CD4-positive, alpha-beta T cell (primary cell): ENCODE measurements at regions not wholly inside any gene's neighbourhood (a gene's known extent, or its start where the extent isn't known, plus 50 kb on each side); places are given as distances from the start of the nearest gene placed in this dataset.

Source experiments
- ATAC-seq: fragments of 200-7000 bp; cut with Tn5 transposase; one replicate; pipeline ENCODE4 v1.10.0; 2022; ENCODE audit warnings: mild to moderate bottlenecking; ENCODE audit not compliant: poor library complexity
- CTCF ChIA-PET: fragments of 350-600 bp; sonication (Branson Sonifier 250); formaldehyde crosslinking; loops from one replicate; lab custom pipeline; 2021; ENCODE audit warnings: antibody characterized with exemption, inconsistent platforms; lab: Charles Lee
- POLR2A ChIA-PET: fragments of 350-600 bp; sonication (Branson Sonifier 250); formaldehyde crosslinking; loops from one replicate; lab custom pipeline; 2021; ENCODE audit warnings: antibody characterized with exemption, inconsistent platforms; lab: Charles Lee
- DNase-seq, 14 experiments: peaks; one replicate each; pipeline ENCODE4 v3.0.0-alpha.2; 2013 to 2020; ENCODE audit warnings: mixed read lengths in 2 of 14
- H3K27ac ChIP-seq, 2 donors: one replicate each; pipeline versions ENCODE4 v1.5.1 to v1.7.0; 2013; ENCODE audit warnings: low read length in 2 of 2, low read depth in 1 of 2, mild to moderate bottlenecking in 1 of 2
- H3K27me3 ChIP-seq, 2 experiments: 1 replicate in 1 of 2; 2 replicates in 1 of 2; pipeline versions ENCODE4 v1.6.1 to v1.7.0; 2013; ENCODE audit warnings: low read length in 2 of 2, control low read depth in 1 of 2, mild to moderate bottlenecking in 1 of 2, moderate library complexity in 1 of 2; ENCODE audit not compliant: insufficient read depth in 2 of 2, control insufficient read depth in 1 of 2
- H3K36me3 ChIP-seq: one replicate; pipeline ENCODE4 v1.6.1; 2013; ENCODE audit warnings: low read length, control low read depth; ENCODE audit not compliant: insufficient read depth
- H3K4me1 ChIP-seq: one replicate; pipeline ENCODE4 v1.6.1; 2013; ENCODE audit warnings: low read length, control low read depth; ENCODE audit not compliant: insufficient read depth
- H3K4me3 ChIP-seq: one replicate; pipeline ENCODE4 v1.5.1; 2013; ENCODE audit warnings: mild to moderate bottlenecking, low read length, moderate library complexity
- H3K9me3 ChIP-seq, 2 experiments: 1 replicate in 1 of 2; 2 replicates in 1 of 2; pipeline versions ENCODE4 v1.6.1 to v1.7.0; 2013; ENCODE audit warnings: low read length in 2 of 2, mild to moderate bottlenecking in 2 of 2, control low read depth in 1 of 2, moderate library complexity in 1 of 2; ENCODE audit not compliant: control insufficient read depth in 1 of 2, insufficient read depth in 1 of 2
- H3K27ac Mint-ChIP-seq: one replicate; pipeline ENCODE4 v1.8.0; 2020; ENCODE audit warnings: mixed read lengths
- H3K27me3 Mint-ChIP-seq: one replicate; pipeline ENCODE4 v1.8.0; 2021; ENCODE audit warnings: mixed read lengths
- H3K36me3 Mint-ChIP-seq: one replicate; pipeline ENCODE4 v1.8.0; 2021; ENCODE audit warnings: low read depth, mixed read lengths
- H3K4me1 Mint-ChIP-seq: one replicate; pipeline ENCODE4 v1.8.0; 2021; ENCODE audit warnings: low read depth, mixed read lengths
- H3K4me3 Mint-ChIP-seq: one replicate; pipeline ENCODE4 v1.8.0; 2020; ENCODE audit warnings: mild to moderate bottlenecking, mixed read lengths
- H3K9me3 Mint-ChIP-seq: one replicate; pipeline ENCODE4 v1.8.0; 2020; ENCODE audit warnings: mixed read lengths
- intact Hi-C, 2 experiments: fragments of 100-400 bp; cut with DNase I in 1 of 2; cut with micrococcal nuclease in 1 of 2; formaldehyde crosslinking; loops; one replicate each; pipeline versions ENCODE4 v1.15.1 to v1.9.0; 2023 to 2025; cut with DNase I, micrococcal nuclease
- TF ChIP-seq, protein P1 (sequence below): fragments of 200-600 bp; IDR thresholded peaks from one replicate; pipeline ENCODE4 v1.8.0; 2022; ENCODE audit warnings: antibody characterized with exemption, mild to moderate bottlenecking

DNA sequence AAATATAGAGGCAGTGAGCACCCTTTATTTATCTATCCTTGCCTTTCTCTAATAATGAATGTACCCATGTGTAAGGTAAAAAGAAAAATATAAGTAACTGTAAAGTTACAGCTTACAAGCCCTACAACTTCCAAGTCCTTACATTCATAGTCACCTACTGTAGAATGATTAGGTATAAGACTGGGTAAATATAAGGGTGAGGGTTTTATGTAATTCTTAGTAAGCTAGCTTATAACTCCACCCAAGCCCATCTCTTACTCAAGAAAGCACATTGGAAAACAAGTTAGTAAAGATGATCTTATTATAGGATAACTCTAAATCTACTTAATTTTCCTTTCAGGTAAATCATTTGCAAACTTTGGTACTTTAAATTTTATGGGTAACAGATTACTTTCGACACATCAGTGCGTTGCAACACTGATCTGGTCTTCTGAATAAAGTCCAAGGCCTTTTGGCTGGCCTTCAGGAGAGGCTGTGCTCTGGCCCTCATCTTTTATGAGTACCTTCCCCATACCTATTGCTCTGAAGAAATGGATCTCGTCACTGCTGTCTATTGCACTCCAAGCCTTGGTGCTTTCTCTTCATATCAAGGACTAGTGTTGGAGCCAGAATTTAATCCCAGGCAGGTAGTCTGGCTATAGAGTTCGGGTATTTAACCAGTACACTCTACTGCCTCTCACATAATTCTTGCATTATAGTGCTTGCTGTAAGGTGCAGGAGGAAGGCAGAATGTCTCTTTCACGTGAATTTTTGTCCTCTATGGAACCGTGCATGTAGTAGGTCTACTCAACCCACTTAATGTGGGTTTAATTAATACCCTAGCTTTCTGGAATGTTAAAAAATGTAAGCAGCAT, 443.6 kb upstream of the AR start:
- H3K4me1 Mint-ChIP-seq = no peaks in the 10 kb centered on the region
- no peaks in the 10 kb centered on the region for H3K27me3 Mint-ChIP-seq
- Histone ChIP-seq H3K4me1 (no peaks in the 10 kb centered on the region), H3K9me3 (no peaks in the 10 kb centered on the region), H3K27me3 (no peaks in the 10 kb centered on the region), H3K27ac (no peak overlapping the region), H3K36me3 (no peaks in the 10 kb centered on the region), H3K4me3 (no peak overlapping the region)
- DNase-seq (no peak), ATAC-seq (no peak)
- H3K27ac Mint-ChIP-seq = no peak overlapping the region
- ChIA-PET CTCF (no interaction called here), POLR2A (no interaction called here)
- H3K9me3 Mint-ChIP-seq = peaks cover 7% of the 10 kb centered on the region
- TF ChIP-seq, protein P1, sequence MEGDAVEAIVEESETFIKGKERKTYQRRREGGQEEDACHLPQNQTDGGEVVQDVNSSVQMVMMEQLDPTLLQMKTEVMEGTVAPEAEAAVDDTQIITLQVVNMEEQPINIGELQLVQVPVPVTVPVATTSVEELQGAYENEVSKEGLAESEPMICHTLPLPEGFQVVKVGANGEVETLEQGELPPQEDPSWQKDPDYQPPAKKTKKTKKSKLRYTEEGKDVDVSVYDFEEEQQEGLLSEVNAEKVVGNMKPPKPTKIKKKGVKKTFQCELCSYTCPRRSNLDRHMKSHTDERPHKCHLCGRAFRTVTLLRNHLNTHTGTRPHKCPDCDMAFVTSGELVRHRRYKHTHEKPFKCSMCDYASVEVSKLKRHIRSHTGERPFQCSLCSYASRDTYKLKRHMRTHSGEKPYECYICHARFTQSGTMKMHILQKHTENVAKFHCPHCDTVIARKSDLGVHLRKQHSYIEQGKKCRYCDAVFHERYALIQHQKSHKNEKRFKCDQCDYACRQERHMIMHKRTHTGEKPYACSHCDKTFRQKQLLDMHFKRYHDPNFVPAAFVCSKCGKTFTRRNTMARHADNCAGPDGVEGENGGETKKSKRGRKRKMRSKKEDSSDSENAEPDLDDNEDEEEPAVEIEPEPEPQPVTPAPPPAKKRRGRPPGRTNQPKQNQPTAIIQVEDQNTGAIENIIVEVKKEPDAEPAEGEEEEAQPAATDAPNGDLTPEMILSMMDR = no peak
- intact Hi-C loops = no loop called here
- H3K4me3 Mint-ChIP-seq = no peak overlapping the region
- H3K36me3 Mint-ChIP-seq = no peaks in the 10 kb centered on the region

GRCh38 chrX:67094061-67094460, 449.8 kb upstream of the AR start:
- TF ChIP-seq, protein P1 = no peak
- no peak overlapping the region for H3K4me3 Mint-ChIP-seq
- DNase-seq (no peak), ATAC-seq (no peak)
- Histone ChIP-seq H3K4me3 (no peak overlapping the region), H3K9me3 (peaks cover 0 to 1% of the 10 kb centered on the region in 2 experiments), H3K36me3 (no peaks in the 10 kb centered on the region), H3K27ac (no peak overlapping the region), H3K4me1 (no peaks in the 10 kb centered on the region), H3K27me3 (no peaks in the 10 kb centered on the region)
- H3K27me3 Mint-ChIP-seq = no peaks in the 10 kb centered on the region
- no peak overlapping the region for H3K27ac Mint-ChIP-seq
- H3K9me3 Mint-ChIP-seq = peaks cover 4% of the 10 kb centered on the region
- H3K4me1 Mint-ChIP-seq = no peaks in the 10 kb centered on the region
- no peaks in the 10 kb centered on the region for H3K36me3 Mint-ChIP-seq
- ChIA-PET CTCF (no interaction called here), POLR2A (no interaction called here)
- intact Hi-C loops = no loop called here

DNA sequence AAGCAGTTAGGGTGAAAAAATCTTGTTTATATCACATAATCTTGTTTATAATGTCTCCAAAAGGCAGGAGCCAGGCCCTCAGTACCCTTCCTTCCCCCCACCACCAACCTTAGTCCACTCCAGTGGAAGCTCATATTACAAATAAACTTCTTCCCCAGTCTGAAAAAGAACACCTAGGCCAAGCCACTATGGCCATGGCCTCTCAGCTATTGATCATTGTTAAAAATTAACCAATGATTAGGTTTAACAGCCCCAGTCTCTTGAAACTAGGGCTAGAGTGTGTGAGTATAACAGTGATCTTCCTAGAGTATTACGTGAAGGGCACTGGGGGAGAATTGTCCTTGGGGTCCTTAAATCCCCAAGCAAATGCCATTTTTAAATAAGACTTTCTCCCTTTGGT, 411.9 kb upstream of the EDA2R start:
- ATAC-seq (no peak), DNase-seq (no peak)
- Mint-ChIP-seq H3K9me3 (no peaks in the 10 kb centered on the region), H3K4me3 (no peak overlapping the region), H3K36me3 (no peaks in the 10 kb centered on the region), H3K27me3 (no peaks in the 10 kb centered on the region), H3K27ac (no peak overlapping the region), H3K4me1 (no peaks in the 10 kb centered on the region)
- Histone ChIP-seq H3K27ac (no peak overlapping the region), H3K27me3 (no peaks in the 10 kb centered on the region), H3K4me3 (no peak overlapping the region), H3K9me3 (no peaks in the 10 kb centered on the region), H3K4me1 (no peaks in the 10 kb centered on the region), H3K36me3 (no peaks in the 10 kb centered on the region)
- ChIA-PET CTCF (no interaction called here), POLR2A (no interaction called here)
- intact Hi-C loops = no loop called here
- TF ChIP-seq, protein P1 = no peak
